IMR-90 (cell line): ENCODE measurements at regions not wholly inside any gene's neighbourhood (a gene's known extent, or its start where the extent isn't known, plus 50 kb on each side); places are given as distances from the start of the nearest gene placed in this dataset.

Experiments used
- ATAC-seq: fragments of 200-7000 bp; cut with Tn5 transposase; 2 replicates; pipeline ENCODE4 v1.9.1; 2020; ENCODE audit warnings: low read depth, mild to moderate bottlenecking, moderate library complexity
- BruUV-seq: library from RNA; stranded (reverse); fragments of 400-500 nt; replicated peaks from 2 replicates; lab custom pipeline; 2021; lab: Mats Ljungman, UMichigan
- CTCF ChIA-PET: fragments of 300-600 bp; formaldehyde crosslinking; extraction: SDS; loops from one replicate; lab custom pipeline; 2021; ENCODE audit warnings: antibody characterized with exemption; lab: Yijun Ruan, JAX
- POLR2A ChIA-PET: fragments of 300-600 bp; sonication (Branson Sonifier 250); formaldehyde crosslinking; loops from one replicate; lab custom pipeline; 2022; ENCODE audit warnings: antibody characterized with exemption; ENCODE audit not compliant: unreplicated experiment; lab: Charles Lee
- DNase-seq: peaks from one replicate; pipeline ENCODE4 v3.0.0; 2013
- H2AFZ ChIP-seq: replicated peaks from 2 replicates; pipeline ENCODE3; 2013; ENCODE audit warnings: low read length, mild to moderate bottlenecking; ENCODE audit not compliant: poor library complexity
- H2AK5ac ChIP-seq: 2 replicates; pipeline ENCODE4 v1.6.1; 2013; ENCODE audit warnings: low read depth, low read length, inconsistent platforms
- H2AK9ac ChIP-seq: replicated peaks from 2 replicates; pipeline ENCODE3; 2013; ENCODE audit warnings: mild to moderate bottlenecking, low read depth, low read length, moderate library complexity; ENCODE audit not compliant: poor library complexity
- H2BK120ac ChIP-seq: 2 replicates; pipeline ENCODE4 v1.6.1; 2013; ENCODE audit warnings: low read depth, low read length, inconsistent platforms
- H2BK15ac ChIP-seq: 3 replicates; pipeline ENCODE4 v1.6.1; 2013; ENCODE audit warnings: low read depth, low read length, inconsistent platforms
- H2BK20ac ChIP-seq: 2 replicates; pipeline ENCODE4 v1.6.1; 2013; ENCODE audit warnings: low read depth, mild to moderate bottlenecking, inconsistent platforms, low read length, moderate library complexity
- H2BK5ac ChIP-seq: 2 replicates; pipeline ENCODE4 v1.6.1; 2013; ENCODE audit warnings: mild to moderate bottlenecking, low read depth, low read length, inconsistent platforms; ENCODE audit not compliant: poor library complexity, severe bottlenecking
- H3K14ac ChIP-seq: replicated peaks from 2 replicates; pipeline ENCODE4 v1.6.1; 2013; ENCODE audit warnings: low read depth, low read length, inconsistent platforms
- H3K18ac ChIP-seq: 2 replicates; pipeline ENCODE4 v1.6.1; 2013; ENCODE audit warnings: low read depth, low read length, control low read depth
- H3K23ac ChIP-seq: 2 replicates; pipeline ENCODE4 v1.6.1; 2013; ENCODE audit warnings: low read depth, low read length, inconsistent platforms
- H3K27ac ChIP-seq: 2 replicates; pipeline ENCODE4 v1.5.1; 2013; ENCODE audit warnings: mild to moderate bottlenecking, control low read depth, low read length; ENCODE audit not compliant: insufficient read depth
- H3K27me3 ChIP-seq: 2 replicates; pipeline ENCODE4 v1.6.1; 2013; ENCODE audit warnings: low read length; ENCODE audit not compliant: control insufficient read depth, insufficient read depth
- H3K36me3 ChIP-seq: 2 replicates; pipeline ENCODE4 v1.6.1; 2013; ENCODE audit warnings: low read length, mixed read lengths; ENCODE audit not compliant: control insufficient read depth, insufficient read depth
- H3K4ac ChIP-seq: 2 replicates; pipeline ENCODE4 v1.6.1; 2013; ENCODE audit warnings: low read depth, low read length, inconsistent platforms
- H3K4me1 ChIP-seq: 2 replicates; pipeline ENCODE4 v1.6.1; 2013; ENCODE audit warnings: low read length, mixed read lengths; ENCODE audit not compliant: control insufficient read depth, insufficient read depth
- H3K4me2 ChIP-seq: 2 replicates; pipeline ENCODE4 v1.6.1; 2013; ENCODE audit warnings: low read depth, mild to moderate bottlenecking, control low read depth, low read length, moderate library complexity
- H3K4me3 ChIP-seq: 2 replicates; pipeline ENCODE4 v1.5.1; 2013; ENCODE audit warnings: low read depth, mild to moderate bottlenecking, control low read depth, low read length, moderate library complexity; ENCODE audit not compliant: insufficient read depth
- H3K56ac ChIP-seq: 2 replicates; pipeline ENCODE4 v1.6.1; 2013; ENCODE audit warnings: low read length, inconsistent platforms; ENCODE audit not compliant: insufficient read depth; ENCODE audit errors: extremely low read depth
- H3K79me1 ChIP-seq, 2 experiments: 2 replicates each; pipeline ENCODE4 v1.6.1; 2013; ENCODE audit warnings: low read length in 2 of 2, inconsistent platforms in 1 of 2, low read depth in 1 of 2
- H3K9ac ChIP-seq: 2 replicates; pipeline ENCODE4 v1.6.1; 2013; ENCODE audit warnings: low read depth, low read length, control low read depth
- H3K9me1 ChIP-seq: 2 replicates; pipeline ENCODE4 v1.6.1; 2013; ENCODE audit warnings: low read length, inconsistent platforms; ENCODE audit not compliant: insufficient read depth
- H3K9me3 ChIP-seq: 2 replicates; pipeline ENCODE4 v1.6.1; 2013; ENCODE audit warnings: low read length; ENCODE audit not compliant: control insufficient read depth, insufficient read depth
- H4K20me1 ChIP-seq: 2 replicates; pipeline ENCODE4 v1.6.1; 2013; ENCODE audit warnings: low read length, inconsistent platforms; ENCODE audit not compliant: insufficient read depth
- H4K5ac ChIP-seq: 2 replicates; pipeline ENCODE4 v1.6.1; 2013; ENCODE audit warnings: mild to moderate bottlenecking, low read depth, low read length, control low read depth
- H4K8ac ChIP-seq, 2 experiments: 2 replicates each; pipeline ENCODE4 v1.6.1; 2013; ENCODE audit warnings: low read depth in 2 of 2, low read length in 2 of 2, control low read depth in 1 of 2, inconsistent platforms in 1 of 2
- H4K91ac ChIP-seq: 2 replicates; pipeline ENCODE4 v1.6.1; 2013; ENCODE audit warnings: low read depth, low read length, inconsistent platforms; ENCODE audit not compliant: insufficient read depth
- BHLHE40 ChIP-seq: fragments of 150-350 bp; IDR thresholded peaks from 2 replicates; pipeline ENCODE4 v1.6.1; 2016; ENCODE audit warnings: mild to moderate bottlenecking, low read depth, low read length
- CEBPB ChIP-seq: IDR thresholded peaks from 2 replicates; pipeline ENCODE4 v1.6.1; 2012; ENCODE audit warnings: low read depth, low read length, improper control_type of control experiment
- CHD1 ChIP-seq: IDR thresholded peaks from 2 replicates; pipeline ENCODE4 v1.6.1; 2012; ENCODE audit warnings: low read depth, low read length, improper control_type of control experiment
- CTCF ChIP-seq: conservative IDR thresholded peaks from 2 replicates; pipeline ENCODE4 v1.5.1; 2012; ENCODE audit warnings: mild to moderate bottlenecking, low read depth, low read length, improper control_type of control experiment
- FOS ChIP-seq: fragments of 150-350 bp; IDR thresholded peaks from 2 replicates; pipeline ENCODE4 v1.6.1; 2016; ENCODE audit warnings: low read depth, low read length
- MAFK ChIP-seq: IDR thresholded peaks from 2 replicates; pipeline ENCODE4 v1.6.1; 2012; ENCODE audit warnings: low read depth, low read length, improper control_type of control experiment
- MAZ ChIP-seq: IDR thresholded peaks from 2 replicates; pipeline ENCODE4 v1.6.1; 2012; ENCODE audit warnings: low read depth, mild to moderate bottlenecking, low read length, improper control_type of control experiment, moderate library complexity, borderline replicate concordance
- MXI1 ChIP-seq: IDR thresholded peaks from 2 replicates; pipeline ENCODE4 v1.6.1; 2012; ENCODE audit warnings: low read depth, mild to moderate bottlenecking, low read length, moderate library complexity, borderline replicate concordance
- NFE2L2 ChIP-seq: fragments of 150-350 bp; IDR thresholded peaks from 2 replicates; pipeline ENCODE4 v1.6.1; 2016; ENCODE audit warnings: low read depth, mild to moderate bottlenecking, low read length
- POLR2A ChIP-seq: IDR thresholded peaks from 2 replicates; pipeline ENCODE4 v1.6.1; 2012; ENCODE audit warnings: mild to moderate bottlenecking, low read depth, low read length
- RAD21 ChIP-seq: IDR thresholded peaks from 2 replicates; pipeline ENCODE4 v1.6.1; 2012; ENCODE audit warnings: low read length, improper control_type of control experiment
- RCOR1 ChIP-seq: IDR thresholded peaks from 2 replicates; pipeline ENCODE4 v1.6.1; 2012; ENCODE audit warnings: mild to moderate bottlenecking, low read length, improper control_type of control experiment; ENCODE audit not compliant: insufficient replicate concordance
- RFX5 ChIP-seq: IDR thresholded peaks from 2 replicates; pipeline ENCODE4 v1.8.0; 2012; ENCODE audit warnings: low read depth, mild to moderate bottlenecking, low read length, moderate library complexity
- SMC3 ChIP-seq: fragments of 150-350 bp; IDR thresholded peaks from 2 replicates; pipeline ENCODE4 v1.6.1; 2016; ENCODE audit warnings: low read depth, mild to moderate bottlenecking, antibody characterized with exemption, low read length, moderate library complexity
- USF2 ChIP-seq: fragments of 150-350 bp; IDR thresholded peaks from 2 replicates; pipeline ENCODE4 v1.6.1; 2017; ENCODE audit warnings: mild to moderate bottlenecking, antibody characterized with exemption, low read length, low read depth
- WGBS, 2 experiments: methylation state at CpG; one replicate each; pipeline versions ENCODE4 v1.1.5 to v1.1.7; 2013; ENCODE audit warnings: missing lambda C conversion rate in 2 of 2; ENCODE audit not compliant: insufficient read length in 1 of 2; ENCODE audit errors: extremely low coverage in 2 of 2; 5-methylcytosine and 5-hydroxymethylcytosine counted together
- dilution Hi-C: fragments of 300-500 bp; cut with HindIII; formaldehyde crosslinking; loops from one replicate; pipeline ENCODE4 v1.14.3; 2018; ENCODE audit warnings: low sequenced_read_pairs; ENCODE audit not compliant: unreplicated experiment
- in situ Hi-C: fragments of 300-500 bp; cut with MboI; formaldehyde crosslinking; loops from 3 replicates; pipeline ENCODE4 v1.14.3; 2019; ENCODE audit warnings: low sequenced_read_pairs, inconsistent platforms, mixed read lengths
- intact Hi-C: fragments of 100-400 bp; cut with micrococcal nuclease; formaldehyde crosslinking; loops from 2 replicates; pipeline ENCODE4 v1.10.0; 2022
- TF ChIP-seq, protein P1 (sequence below): fragments of 150-350 bp; IDR thresholded peaks from 2 replicates; pipeline ENCODE4 v1.6.1; 2016; ENCODE audit warnings: low read depth, mild to moderate bottlenecking, low read length, moderate library complexity, borderline replicate concordance

- in situ Hi-C loops (no loop called here), dilution Hi-C loops (no loop called here), intact Hi-C loops (loop anchor here (1.0 to 5.0 kb wide), 5 partner anchors 96 to 688 kb away; partner anchors contain the start of gene IGFBP5)
- Histone ChIP-seq H4K5ac (peak overlapping the region; percentile 97), H3K27me3 (no peaks in the 10 kb centered on the region), H4K91ac (peak overlapping the region; percentile 99), H2BK15ac (peak overlapping the region; percentile 91), H3K27ac (peak overlapping the region; percentile 92), H3K36me3 (no peaks in the 10 kb centered on the region; the same call in 1 of the 2 replicates), H2AK5ac (peak overlapping the region; percentile 97), H3K14ac (peak overlapping the region; percentile 97), H4K8ac (peak overlapping the region; percentile 76 to 97), H3K9ac (peak overlapping the region; percentile 27), H2BK5ac (peak overlapping the region; percentile 95), H3K4ac (peak overlapping the region; percentile 99), H3K9me1 (peaks cover 16% of the 10 kb centered on the region), H3K9me3 (no peaks in the 10 kb centered on the region), H3K23ac (peak overlapping the region; percentile 96), H3K56ac (peak overlapping the region; percentile 94), H2AFZ (peak overlapping the region; percentile 37), H2BK20ac (peak overlapping the region; percentile 100), H2BK120ac (peak overlapping the region; percentile 98), H2AK9ac (peak overlapping the region; percentile 68), H3K4me1 (peaks cover 24% of the 10 kb centered on the region), H3K18ac (peak overlapping the region; percentile 98), H3K79me1 (peaks cover 6 to 10% of the 10 kb centered on the region in 2 experiments; a peak in 2 of 4 replicates), H3K4me3 (no peak overlapping the region), H3K4me2 (peak overlapping the region; percentile 10), H4K20me1 (no peaks in the 10 kb centered on the region)
- peak; percentile 62 for TF ChIP-seq BHLHE40
- no peak for TF ChIP-seq MXI1
- TF ChIP-seq RAD21: peak; percentile 17; the same call in 1 of the 2 replicates
- TF ChIP-seq MAZ: peak; percentile 69
- TF ChIP-seq POLR2A: no peak
- TF ChIP-seq RCOR1: no peak
- peak; percentile 20; the same call in 1 of the 2 replicates for TF ChIP-seq SMC3
- TF ChIP-seq CTCF: no peak
- no peak for TF ChIP-seq CEBPB
- TF ChIP-seq, protein P1, sequence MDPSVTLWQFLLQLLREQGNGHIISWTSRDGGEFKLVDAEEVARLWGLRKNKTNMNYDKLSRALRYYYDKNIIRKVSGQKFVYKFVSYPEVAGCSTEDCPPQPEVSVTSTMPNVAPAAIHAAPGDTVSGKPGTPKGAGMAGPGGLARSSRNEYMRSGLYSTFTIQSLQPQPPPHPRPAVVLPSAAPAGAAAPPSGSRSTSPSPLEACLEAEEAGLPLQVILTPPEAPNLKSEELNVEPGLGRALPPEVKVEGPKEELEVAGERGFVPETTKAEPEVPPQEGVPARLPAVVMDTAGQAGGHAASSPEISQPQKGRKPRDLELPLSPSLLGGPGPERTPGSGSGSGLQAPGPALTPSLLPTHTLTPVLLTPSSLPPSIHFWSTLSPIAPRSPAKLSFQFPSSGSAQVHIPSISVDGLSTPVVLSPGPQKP: no peak
- no peak for TF ChIP-seq USF2
- no peak for TF ChIP-seq NFE2L2
- TF ChIP-seq RFX5: no peak
- TF ChIP-seq CHD1: 0 out of 2 replicates have a peak, but pooled peaks have one; percentile 77
- peak; percentile 16 for TF ChIP-seq MAFK
- TF ChIP-seq FOS: peak; percentile 86
- 0% methylated on average over 2 of the region's 4 CpGs; no CpG with 5 or more reads in 1 of the 2 experiments for WGBS, 2 experiments
- POLR2A ChIA-PET: no interaction called here
- DNase-seq: peak; percentile 95
- CTCF ChIA-PET: interaction anchor here (0.6 kb wide), 1 partner anchor 16 kb away, joined by 3 read pairs; no protein-coding TSS in a partner anchor
- no TSS peak for BruUV-seq
- ATAC-seq: peak; percentile 97
These were observed 523.8 kb upstream of the TNP1 start for GRCh38 chr2:217383620-217384019.
